ENCODE measurements at regions not wholly inside any gene's neighbourhood (a gene's known extent, or its start where the extent isn't known, plus 50 kb on each side); places are given as distances from the start of the nearest gene placed in this dataset.

DNA sequence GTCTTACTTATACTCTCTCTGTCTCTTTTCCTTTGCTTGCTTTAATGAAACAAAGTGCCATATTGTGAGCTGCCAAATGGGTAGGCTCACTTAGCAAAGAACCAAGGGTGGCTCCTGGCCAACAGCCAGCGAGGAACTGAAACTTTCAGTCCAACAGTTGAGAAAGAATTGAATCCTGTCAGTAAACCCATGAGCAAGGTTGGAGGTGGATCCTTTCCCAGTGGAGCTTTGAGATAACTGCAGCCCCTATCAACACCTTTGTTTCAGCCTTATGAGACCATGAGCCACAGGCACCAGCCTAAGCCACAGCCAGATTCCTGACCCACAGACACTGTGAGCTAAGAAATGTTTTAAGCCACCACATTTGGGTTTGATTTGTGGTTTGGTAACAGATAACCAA lies 362.2 kb downstream of the PDGFC start:
- TF ChIP-seq, protein P1, sequence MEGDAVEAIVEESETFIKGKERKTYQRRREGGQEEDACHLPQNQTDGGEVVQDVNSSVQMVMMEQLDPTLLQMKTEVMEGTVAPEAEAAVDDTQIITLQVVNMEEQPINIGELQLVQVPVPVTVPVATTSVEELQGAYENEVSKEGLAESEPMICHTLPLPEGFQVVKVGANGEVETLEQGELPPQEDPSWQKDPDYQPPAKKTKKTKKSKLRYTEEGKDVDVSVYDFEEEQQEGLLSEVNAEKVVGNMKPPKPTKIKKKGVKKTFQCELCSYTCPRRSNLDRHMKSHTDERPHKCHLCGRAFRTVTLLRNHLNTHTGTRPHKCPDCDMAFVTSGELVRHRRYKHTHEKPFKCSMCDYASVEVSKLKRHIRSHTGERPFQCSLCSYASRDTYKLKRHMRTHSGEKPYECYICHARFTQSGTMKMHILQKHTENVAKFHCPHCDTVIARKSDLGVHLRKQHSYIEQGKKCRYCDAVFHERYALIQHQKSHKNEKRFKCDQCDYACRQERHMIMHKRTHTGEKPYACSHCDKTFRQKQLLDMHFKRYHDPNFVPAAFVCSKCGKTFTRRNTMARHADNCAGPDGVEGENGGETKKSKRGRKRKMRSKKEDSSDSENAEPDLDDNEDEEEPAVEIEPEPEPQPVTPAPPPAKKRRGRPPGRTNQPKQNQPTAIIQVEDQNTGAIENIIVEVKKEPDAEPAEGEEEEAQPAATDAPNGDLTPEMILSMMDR (IDR thresholded peaks at IDR 0.05; ENCODE audit: borderline replicate concordance, control extremely low read depth, extremely low read depth, insufficient read depth, missing control alignments), result no peak
- DNase-seq (ENCODE audit: low spot score), result no peak
- in situ Hi-C loops (cut with MboI; ENCODE audit: low sequenced_read_pairs, unreplicated experiment), result no loop called here

DNA sequence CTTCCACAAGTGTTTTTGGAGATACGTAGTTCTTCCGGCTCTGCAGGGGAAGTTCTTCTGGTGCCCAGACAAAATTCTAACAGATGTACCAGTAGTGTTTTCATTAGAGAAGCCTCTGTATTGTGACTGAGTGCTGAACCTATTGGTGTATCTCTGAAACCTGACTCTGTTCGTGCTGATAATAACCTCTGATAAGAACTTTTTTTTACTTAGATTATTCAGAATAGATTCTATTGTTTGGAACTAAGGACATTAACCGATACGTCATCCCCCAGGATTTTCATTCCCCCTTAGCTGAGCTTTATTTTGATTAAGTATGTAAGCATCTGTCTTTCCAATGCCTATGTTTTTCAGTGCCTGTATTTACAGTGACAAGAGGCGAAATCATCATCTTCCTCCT lies 362.9 kb downstream of the PDGFC start:
- in situ Hi-C loops (cut with MboI; ENCODE audit: low sequenced_read_pairs, unreplicated experiment), result no loop called here
- TF ChIP-seq, protein P1 (IDR thresholded peaks at IDR 0.05; ENCODE audit: borderline replicate concordance, control extremely low read depth, extremely low read depth, insufficient read depth, missing control alignments), result no peak

DNA sequence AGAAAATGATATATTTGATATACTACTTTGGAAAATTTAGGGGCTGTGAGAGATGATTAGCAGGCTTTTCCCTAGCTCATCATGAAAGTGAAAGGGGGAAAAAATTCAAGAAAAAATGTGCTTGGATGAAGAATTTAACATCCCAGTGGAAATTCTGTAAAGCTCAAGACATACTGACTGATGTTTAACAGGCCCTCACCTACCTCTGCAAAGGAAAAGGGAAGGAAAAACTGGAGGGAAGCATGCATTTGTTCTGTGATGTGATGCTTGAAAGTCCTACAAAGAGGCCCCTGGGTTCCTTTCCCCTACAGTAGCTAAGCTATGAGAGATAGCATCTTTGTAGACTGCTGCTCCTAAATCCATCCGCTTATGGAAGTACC lies 364.1 kb downstream of the PDGFC start:
- in situ Hi-C loops (cut with MboI; ENCODE audit: low sequenced_read_pairs, unreplicated experiment), result no loop called here
- DNase-seq (ENCODE audit: low spot score), result no peak
- TF ChIP-seq, protein P1 (IDR thresholded peaks at IDR 0.05; ENCODE audit: borderline replicate concordance, control extremely low read depth, extremely low read depth, insufficient read depth, missing control alignments), result no peak

More for the DNA sequence above, 362.9 kb downstream of the PDGFC start:
- DNase-seq (ENCODE audit: low spot score), result no peak

DNA sequence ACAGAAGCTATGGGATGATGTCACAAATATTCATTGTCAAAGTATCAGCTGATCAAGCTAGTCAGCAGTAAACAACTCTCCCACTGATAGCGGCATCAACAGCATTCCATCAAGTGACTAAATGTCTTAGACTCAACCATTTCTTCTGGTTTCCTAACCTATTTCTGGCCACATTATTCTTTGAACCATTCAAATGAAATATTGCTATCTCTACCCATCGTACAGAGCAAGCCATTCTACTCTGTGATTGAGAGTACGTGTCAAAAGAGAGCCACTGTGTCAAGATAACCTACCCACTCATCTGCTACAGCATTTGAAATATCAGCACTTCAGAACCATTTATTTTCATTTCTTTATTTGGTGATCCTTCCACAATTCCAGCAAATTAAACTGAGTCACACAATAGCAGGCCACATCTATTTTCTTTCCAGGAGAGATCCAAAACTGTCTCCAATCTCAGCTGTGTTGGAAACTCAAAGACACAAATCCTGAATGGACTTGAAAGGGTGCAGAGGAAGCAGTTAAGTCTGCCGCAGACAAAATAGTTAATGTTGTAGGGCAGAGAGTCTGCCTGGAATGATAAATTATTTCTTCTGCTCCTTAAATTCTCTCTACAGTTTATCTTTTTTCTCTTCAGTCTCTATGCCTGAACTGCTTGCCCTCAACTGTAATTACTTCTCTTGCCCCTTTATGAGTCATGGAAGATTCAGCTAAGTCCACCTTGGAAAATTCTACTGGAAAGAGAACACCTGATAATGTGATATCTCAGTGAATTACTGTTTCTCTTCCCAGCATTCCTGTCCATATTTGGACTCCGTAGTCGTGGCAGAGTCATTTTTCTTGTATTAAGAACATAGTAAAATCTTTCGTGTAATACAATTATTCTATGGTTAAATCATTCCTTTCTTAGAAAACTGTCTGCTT lies 364.8 kb downstream of the PDGFC start:
- in situ Hi-C loops (cut with MboI; ENCODE audit: low sequenced_read_pairs, unreplicated experiment), result no loop called here
- TF ChIP-seq, protein P1 (IDR thresholded peaks at IDR 0.05; ENCODE audit: borderline replicate concordance, control extremely low read depth, extremely low read depth, insufficient read depth, missing control alignments), result no peak
- no peak for DNase-seq (ENCODE audit: low spot score)

DNA sequence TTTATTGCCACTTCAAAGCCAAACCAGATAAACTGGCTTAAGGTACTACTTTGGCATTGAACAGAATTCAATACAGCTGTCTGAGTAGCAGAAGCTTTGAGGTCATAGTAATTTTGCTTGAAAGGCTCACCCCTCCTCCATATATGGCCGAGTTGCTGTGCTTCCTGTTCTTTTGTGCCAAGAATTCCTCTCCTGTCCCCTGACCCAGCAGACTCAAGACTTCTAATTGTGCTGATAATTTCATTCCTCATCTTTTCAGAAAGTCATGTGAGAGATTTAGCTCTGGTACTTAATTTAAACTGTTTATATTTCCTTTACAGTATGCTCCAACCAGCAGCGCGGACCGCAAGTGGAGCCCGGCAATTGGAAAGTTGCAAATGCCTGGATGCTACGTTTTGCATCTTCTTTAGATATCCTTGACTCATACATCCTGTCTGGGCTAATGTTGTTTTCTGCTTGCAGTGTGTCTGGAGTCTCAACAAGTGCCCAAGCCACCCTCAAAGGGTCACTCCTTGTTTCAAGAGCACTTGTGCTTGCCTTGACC lies 373.4 kb downstream of the PDGFC start:
- DNase-seq (ENCODE audit: low spot score), result no peak
- TF ChIP-seq, protein P1 (IDR thresholded peaks at IDR 0.05; ENCODE audit: borderline replicate concordance, control extremely low read depth, extremely low read depth, insufficient read depth, missing control alignments), result no peak
- in situ Hi-C loops (cut with MboI; ENCODE audit: low sequenced_read_pairs, unreplicated experiment), result no loop called here

DNA sequence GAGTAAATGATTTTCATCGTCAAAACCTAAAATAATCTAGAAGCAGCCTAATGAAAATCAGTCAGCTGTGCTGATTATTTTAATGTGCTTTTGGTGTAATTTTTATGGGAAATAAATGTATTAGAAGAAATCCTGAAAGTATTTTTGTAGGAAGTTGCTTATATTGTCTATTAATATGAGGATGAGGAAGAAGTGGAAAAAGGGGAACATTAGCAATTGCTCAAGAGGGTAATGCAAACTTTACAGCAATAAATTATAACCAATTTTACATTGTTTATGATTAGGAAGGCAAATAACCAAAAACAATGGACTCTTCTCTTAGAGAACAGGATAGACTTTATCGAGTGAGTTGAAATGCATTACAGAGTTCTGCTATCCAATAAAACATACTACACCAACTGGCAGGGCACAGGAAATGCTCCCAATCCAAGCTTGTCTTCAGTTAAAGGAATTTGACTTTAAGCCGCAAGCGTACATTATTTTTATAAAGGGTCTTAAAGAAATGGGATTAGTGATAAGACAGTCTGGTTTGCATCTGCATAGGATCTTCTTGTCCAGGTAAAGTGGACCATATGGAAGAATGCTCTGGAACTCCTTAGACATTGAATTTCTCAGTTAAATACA lies 374.8 kb downstream of the PDGFC start:
- in situ Hi-C loops (cut with MboI; ENCODE audit: low sequenced_read_pairs, unreplicated experiment), result no loop called here
- TF ChIP-seq, protein P1 (IDR thresholded peaks at IDR 0.05; ENCODE audit: borderline replicate concordance, control extremely low read depth, extremely low read depth, insufficient read depth, missing control alignments), result no peak
- no peak for DNase-seq (ENCODE audit: low spot score)
